Calu3 (cell line): ENCODE measurements at regions not wholly inside any gene's neighbourhood (a gene's known extent, or its start where the extent isn't known, plus 50 kb on each side); places are given as distances from the start of the nearest gene placed in this dataset.

Experiments used
- BruUV-seq: library from RNA; stranded (reverse); fragments of 400-500 nt; replicated peaks from 2 replicates; lab custom pipeline; 2021; lab: Mats Ljungman, UMichigan
- CTCF ChIA-PET: fragments of 300-600 bp; sonication (Branson Sonifier 250); formaldehyde crosslinking; loops from one replicate; lab custom pipeline; 2022; ENCODE audit warnings: antibody characterized with exemption; lab: Charles Lee
- DNase-seq: peaks from one replicate; pipeline ENCODE4 v3.0.0; 2022
- H3K27ac Mint-ChIP-seq: one replicate; pipeline ENCODE4 v1.8.0; 2022; ENCODE audit warnings: mixed read lengths; ENCODE audit not compliant: unreplicated experiment
- H3K27me3 Mint-ChIP-seq: one replicate; pipeline ENCODE4 v1.8.0; 2022; ENCODE audit warnings: mixed read lengths; ENCODE audit not compliant: unreplicated experiment
- H3K36me3 Mint-ChIP-seq: one replicate; pipeline ENCODE4 v1.8.0; 2022; ENCODE audit warnings: mild to moderate bottlenecking, moderate library complexity, mixed read lengths; ENCODE audit not compliant: insufficient read depth, unreplicated experiment
- H3K4me1 Mint-ChIP-seq: one replicate; pipeline ENCODE4 v1.8.0; 2022; ENCODE audit warnings: mild to moderate bottlenecking, low read depth, mixed read lengths; ENCODE audit not compliant: unreplicated experiment
- H3K4me3 Mint-ChIP-seq: one replicate; pipeline ENCODE4 v1.8.0; 2022; ENCODE audit warnings: mild to moderate bottlenecking, low read depth, moderate library complexity, mixed read lengths; ENCODE audit not compliant: unreplicated experiment
- H3K9me3 Mint-ChIP-seq: one replicate; pipeline ENCODE4 v1.8.0; 2022; ENCODE audit warnings: low read depth, mixed read lengths; ENCODE audit not compliant: unreplicated experiment
- CTCF ChIP-seq: fragments of 200-600 bp; IDR thresholded peaks from one replicate; pipeline ENCODE4 v1.8.0; 2022; ENCODE audit warnings: antibody characterized with exemption; ENCODE audit not compliant: unreplicated experiment
- intact Hi-C: fragments of 100-400 bp; cut with micrococcal nuclease; formaldehyde crosslinking; loops from one replicate; pipeline ENCODE4 v1.10.0; 2022; ENCODE audit not compliant: unreplicated experiment

- DNase-seq = no peak
- Mint-ChIP-seq H3K4me3 (no peak overlapping the region), H3K9me3 (peaks cover 2% of the 10 kb centered on the region), H3K27me3 (no peaks in the 10 kb centered on the region), H3K36me3 (no peaks in the 10 kb centered on the region), H3K4me1 (no peaks in the 10 kb centered on the region), H3K27ac (no peak overlapping the region)
- CTCF ChIA-PET = no interaction called here
- TF ChIP-seq CTCF = no peak
- no TSS peak for BruUV-seq
- intact Hi-C loops = no loop called here
Observed at GRCh38 chr4:67229148-67229547, 316.2 kb downstream of the CENPC start.

- H3K4me1 Mint-ChIP-seq = no peaks in the 10 kb centered on the region
- DNase-seq = no peak
- CTCF ChIA-PET = no interaction called here
- no peak overlapping the region for H3K4me3 Mint-ChIP-seq
- TF ChIP-seq CTCF = no peak
- no peaks in the 10 kb centered on the region for H3K9me3 Mint-ChIP-seq
- intact Hi-C loops = no loop called here
- H3K36me3 Mint-ChIP-seq = peaks cover 5% of the 10 kb centered on the region
- no peaks in the 10 kb centered on the region for H3K27me3 Mint-ChIP-seq
- BruUV-seq = no TSS peak
- no peak overlapping the region for H3K27ac Mint-ChIP-seq
Observed at GRCh38 chr4:67220861-67221260, 324.4 kb downstream of the CENPC start.

GRCh38 chr4:67218883-67219282 lies 326.4 kb downstream of the CENPC start:
- peaks cover 6% of the 10 kb centered on the region for H3K36me3 Mint-ChIP-seq
- DNase-seq = no peak
- no peaks in the 10 kb centered on the region for H3K4me1 Mint-ChIP-seq
- CTCF ChIA-PET = no interaction called here
- BruUV-seq = no TSS peak
- H3K9me3 Mint-ChIP-seq = no peaks in the 10 kb centered on the region
- intact Hi-C loops = no loop called here
- H3K27me3 Mint-ChIP-seq = no peaks in the 10 kb centered on the region
- no peak overlapping the region for H3K27ac Mint-ChIP-seq
- no peak for TF ChIP-seq CTCF
- no peak overlapping the region for H3K4me3 Mint-ChIP-seq

GRCh38 chr4:67207941-67208441 lies 337.3 kb downstream of the CENPC start:
- Mint-ChIP-seq H3K9me3 (no peaks in the 10 kb centered on the region), H3K36me3 (no peaks in the 10 kb centered on the region), H3K4me1 (no peaks in the 10 kb centered on the region), H3K4me3 (no peak overlapping the region), H3K27ac (no peak overlapping the region), H3K27me3 (no peaks in the 10 kb centered on the region)
- intact Hi-C loops = loop anchor here (2.0 kb wide), 1 partner anchor 19 kb away; no protein-coding TSS in a partner anchor
- no peak for TF ChIP-seq CTCF
- no TSS peak for BruUV-seq
- no peak for DNase-seq
- CTCF ChIA-PET = no interaction called here
